ENCODE measurements at regions not wholly inside any gene's neighbourhood (a gene's known extent, or its start where the extent isn't known, plus 50 kb on each side); places are given as distances from the start of the nearest gene placed in this dataset.

DNA sequence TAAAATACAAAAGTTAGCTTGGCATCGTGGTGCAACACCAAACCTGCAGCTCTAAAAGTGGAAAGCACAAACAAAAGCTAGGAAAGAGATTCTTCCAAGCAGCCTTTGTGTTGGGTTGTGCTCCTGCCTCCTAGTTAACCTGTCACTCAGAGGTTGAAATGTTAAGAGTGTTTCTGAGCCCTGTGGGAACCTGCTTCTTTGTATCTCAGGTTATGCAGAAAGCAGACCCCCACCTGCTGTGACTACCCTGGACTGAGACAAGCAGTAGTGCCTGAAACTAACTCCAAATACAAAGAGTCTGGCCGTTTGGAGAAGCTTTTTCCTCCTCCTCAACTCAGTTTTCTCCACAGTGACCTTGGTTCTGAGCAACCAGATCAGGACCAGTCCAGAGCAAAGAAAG is 158.4 kb upstream of the CSNK1A1L start:
- Histone ChIP-seq H3K27ac (no peak overlapping the region), H3K4me1 (ENCODE audit: insufficient read depth) (no peaks in the 10 kb centered on the region), H3K79me2 (no peaks in the 10 kb centered on the region), H4K20me1 (ENCODE audit: insufficient read depth, poor library complexity, severe bottlenecking) (no peaks in the 10 kb centered on the region), H3K4me2 (no peak overlapping the region), H3K27me3 (no peaks in the 10 kb centered on the region), H3K9me2 (replicated peaks; ENCODE audit: insufficient read depth) (no peaks in the 10 kb centered on the region), H3K4me3 (no peak overlapping the region), H3K36me3 (replicated peaks; ENCODE audit: insufficient read depth, low read depth) (no peaks in the 10 kb centered on the region), H2AFZ (no peak overlapping the region), H3K9me3 (ENCODE audit: low read depth) (peaks cover 14% of the 10 kb centered on the region)
- TF ChIP-seq CTCF (IDR thresholded peaks at IDR 0.05; ENCODE audit: poor library complexity) (no peak), EZH2phosphoT487 (IDR thresholded peaks at IDR 0.05; ENCODE audit: low read depth, severe bottlenecking, unreplicated experiment) (no peak), EZH2 (IDR thresholded peaks at IDR 0.05; ENCODE audit: borderline replicate concordance) (no peak)
- no peak for DNase-seq (ENCODE audit: low spot score)
- WGBS (ENCODE audit: low lambda C conversion rate, missing lambda C conversion rate), result 56% methylated on average over 2 of the region's 2 CpGs

DNA sequence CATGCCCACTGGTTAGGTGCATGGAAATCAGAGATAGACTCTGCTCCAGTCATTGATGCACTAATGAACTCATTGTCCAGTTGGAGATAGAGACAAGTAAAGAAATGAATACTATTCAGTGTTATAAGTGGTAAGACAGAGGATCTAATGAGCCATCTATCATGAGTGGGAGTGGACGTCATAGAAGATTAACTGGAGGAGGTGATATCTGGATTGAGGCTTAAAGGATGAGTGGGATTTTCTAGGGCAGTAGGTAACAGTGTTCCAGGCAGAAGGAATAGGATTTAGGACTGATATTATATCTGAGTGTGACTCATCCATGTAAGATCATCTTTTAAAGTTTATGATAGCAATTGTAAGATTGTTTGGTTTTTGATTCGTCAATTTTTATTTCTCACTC is 152.2 kb upstream of the CSNK1A1L start:
- Histone ChIP-seq H2AFZ (no peak overlapping the region), H3K4me2 (no peak overlapping the region), H3K27ac (no peak overlapping the region), H3K9me3 (ENCODE audit: low read depth) (peaks cover 14% of the 10 kb centered on the region), H3K9me2 (replicated peaks; ENCODE audit: insufficient read depth) (no peaks in the 10 kb centered on the region), H3K27me3 (no peaks in the 10 kb centered on the region), H3K4me1 (ENCODE audit: insufficient read depth) (no peaks in the 10 kb centered on the region), H4K20me1 (ENCODE audit: insufficient read depth, poor library complexity, severe bottlenecking) (no peaks in the 10 kb centered on the region), H3K79me2 (no peaks in the 10 kb centered on the region), H3K36me3 (replicated peaks; ENCODE audit: insufficient read depth, low read depth) (no peaks in the 10 kb centered on the region), H3K4me3 (no peak overlapping the region)
- TF ChIP-seq CTCF (IDR thresholded peaks at IDR 0.05; ENCODE audit: poor library complexity) (no peak), EZH2 (IDR thresholded peaks at IDR 0.05; ENCODE audit: borderline replicate concordance) (no peak), EZH2phosphoT487 (IDR thresholded peaks at IDR 0.05; ENCODE audit: low read depth, severe bottlenecking, unreplicated experiment) (no peak)
- WGBS (ENCODE audit: low lambda C conversion rate, missing lambda C conversion rate), result 50% methylated on average over 2 of the region's 2 CpGs
- DNase-seq (ENCODE audit: low spot score), result no peak

- DNase-seq (ENCODE audit: low spot score), result no peak
- no peak for TF ChIP-seq CTCF (IDR thresholded peaks at IDR 0.05; ENCODE audit: poor library complexity)
- no peak for TF ChIP-seq EZH2 (IDR thresholded peaks at IDR 0.05; ENCODE audit: borderline replicate concordance)
- TF ChIP-seq EZH2phosphoT487 (IDR thresholded peaks at IDR 0.05; ENCODE audit: low read depth, severe bottlenecking, unreplicated experiment), result no peak
- Histone ChIP-seq H3K79me2 (no peaks in the 10 kb centered on the region), H3K4me3 (no peak overlapping the region), H3K9me3 (ENCODE audit: low read depth) (peaks cover 14% of the 10 kb centered on the region), H3K27ac (no peak overlapping the region), H3K4me1 (ENCODE audit: insufficient read depth) (no peaks in the 10 kb centered on the region), H3K36me3 (replicated peaks; ENCODE audit: insufficient read depth, low read depth) (no peaks in the 10 kb centered on the region), H3K27me3 (no peaks in the 10 kb centered on the region), H3K4me2 (no peak overlapping the region), H4K20me1 (ENCODE audit: insufficient read depth, poor library complexity, severe bottlenecking) (no peaks in the 10 kb centered on the region), H2AFZ (no peak overlapping the region), H3K9me2 (replicated peaks; ENCODE audit: insufficient read depth) (no peaks in the 10 kb centered on the region)
- 93% methylated on average over 1 of the region's 1 CpG for WGBS (ENCODE audit: low lambda C conversion rate, missing lambda C conversion rate)
These were observed 151.6 kb upstream of the CSNK1A1L start for GRCh38 chr13:37257051-37257450.

DNA sequence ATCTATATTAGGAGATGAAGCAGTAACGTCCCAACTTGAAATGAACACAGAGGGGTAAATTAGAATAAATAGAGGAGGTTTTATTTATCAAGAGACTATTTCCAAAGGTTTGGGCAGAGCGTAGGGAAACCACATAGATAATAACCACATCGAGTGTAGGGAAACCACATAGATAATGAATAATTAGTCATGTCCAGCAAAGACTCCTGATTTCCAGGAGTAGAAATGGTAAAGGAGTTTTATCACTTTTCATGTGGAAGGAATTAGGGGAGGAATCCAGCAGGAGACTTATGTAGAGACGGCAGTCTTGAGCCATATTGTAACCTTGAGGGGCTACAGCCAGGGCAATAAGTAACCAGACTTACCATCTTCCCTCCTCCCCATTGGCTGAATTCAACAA is 136.3 kb upstream of the CSNK1A1L start:
- 70% methylated on average over 4 of the region's 4 CpGs for whole genome bisulfite sequencing (ENCODE audit: low lambda C conversion rate, missing lambda C conversion rate)
- Histone ChIP-seq H3K9me3 (ENCODE audit: low read depth) (no peaks in the 10 kb centered on the region), H3K79me2 (no peaks in the 10 kb centered on the region), H4K20me1 (ENCODE audit: insufficient read depth, poor library complexity, severe bottlenecking) (no peaks in the 10 kb centered on the region), H2AFZ (no peak overlapping the region), H3K4me3 (no peak overlapping the region), H3K4me1 (ENCODE audit: insufficient read depth) (no peaks in the 10 kb centered on the region), H3K27me3 (no peaks in the 10 kb centered on the region), H3K27ac (no peak overlapping the region), H3K36me3 (replicated peaks; ENCODE audit: insufficient read depth, low read depth) (no peaks in the 10 kb centered on the region), H3K4me2 (no peak overlapping the region), H3K9me2 (replicated peaks; ENCODE audit: insufficient read depth) (no peaks in the 10 kb centered on the region)
- DNase-seq (ENCODE audit: low spot score), result no peak
- TF ChIP-seq CTCF (IDR thresholded peaks at IDR 0.05; ENCODE audit: poor library complexity) (no peak), EZH2phosphoT487 (IDR thresholded peaks at IDR 0.05; ENCODE audit: low read depth, severe bottlenecking, unreplicated experiment) (no peak), EZH2 (IDR thresholded peaks at IDR 0.05; ENCODE audit: borderline replicate concordance) (no peak)

Measured in hepatocyte (in vitro differentiated cells).